HEK293 (cell line): ENCODE measurements at regions not wholly inside any gene's neighbourhood (a gene's known extent, or its start where the extent isn't known, plus 50 kb on each side); places are given as distances from the start of the nearest gene placed in this dataset.

Experiments used
- ZNF223 ChIP-seq: fragments of 450-650 bp; formaldehyde crosslinking; IDR thresholded peaks from 2 replicates; pipeline ENCODE4 v1.5.1; 2016; ENCODE audit warnings: missing biosample characterization, missing genetic modification characterization
- TF ChIP-seq, protein P1 (sequence below): fragments of 450-650 bp; formaldehyde crosslinking; IDR thresholded peaks from 2 replicates; pipeline ENCODE4 v1.5.1; 2017; ENCODE audit warnings: missing biosample characterization, mild to moderate bottlenecking, missing genetic modification characterization, moderate library complexity
- TF ChIP-seq, protein P2 (sequence below): IDR thresholded peaks from 2 replicates; pipeline ENCODE4 v1.6.1; 2011; ENCODE audit warnings: mild to moderate bottlenecking, low read depth, low read length, borderline replicate concordance
- TF ChIP-seq, protein P3 (sequence below): fragments of 450-650 bp; formaldehyde crosslinking; IDR thresholded peaks from 2 replicates; pipeline ENCODE4 v1.5.1; 2016; ENCODE audit warnings: missing biosample characterization, missing genetic modification characterization

DNA sequence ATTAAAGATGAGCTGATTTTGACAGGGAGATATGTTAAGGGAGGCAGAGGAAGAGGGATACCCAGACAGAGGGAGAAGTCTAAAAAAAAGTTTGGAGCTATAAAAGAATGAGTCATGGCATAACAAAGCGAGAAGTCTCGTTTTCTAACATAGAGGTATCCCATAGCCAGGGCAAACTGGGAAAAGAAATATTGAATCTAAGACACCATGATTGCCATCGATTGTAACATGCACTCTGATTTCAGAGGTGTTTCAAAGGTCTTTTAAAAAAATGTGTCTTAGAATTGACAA is 110.7 kb downstream of the MDH1 start:
- TF ChIP-seq ZNF223 (tag by site-specific recombination) = no peak
- TF ChIP-seq, protein P1, sequence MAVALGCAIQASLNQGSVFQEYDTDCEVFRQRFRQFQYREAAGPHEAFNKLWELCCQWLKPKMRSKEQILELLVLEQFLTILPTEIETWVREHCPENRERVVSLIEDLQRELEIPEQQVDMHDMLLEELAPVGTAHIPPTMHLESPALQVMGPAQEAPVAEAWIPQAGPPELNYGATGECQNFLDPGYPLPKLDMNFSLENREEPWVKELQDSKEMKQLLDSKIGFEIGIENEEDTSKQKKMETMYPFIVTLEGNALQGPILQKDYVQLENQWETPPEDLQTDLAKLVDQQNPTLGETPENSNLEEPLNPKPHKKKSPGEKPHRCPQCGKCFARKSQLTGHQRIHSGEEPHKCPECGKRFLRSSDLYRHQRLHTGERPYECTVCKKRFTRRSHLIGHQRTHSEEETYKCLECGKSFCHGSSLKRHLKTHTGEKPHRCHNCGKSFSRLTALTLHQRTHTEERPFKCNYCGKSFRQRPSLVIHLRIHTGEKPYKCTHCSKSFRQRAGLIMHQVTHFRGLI = no peak
- TF ChIP-seq, protein P2, sequence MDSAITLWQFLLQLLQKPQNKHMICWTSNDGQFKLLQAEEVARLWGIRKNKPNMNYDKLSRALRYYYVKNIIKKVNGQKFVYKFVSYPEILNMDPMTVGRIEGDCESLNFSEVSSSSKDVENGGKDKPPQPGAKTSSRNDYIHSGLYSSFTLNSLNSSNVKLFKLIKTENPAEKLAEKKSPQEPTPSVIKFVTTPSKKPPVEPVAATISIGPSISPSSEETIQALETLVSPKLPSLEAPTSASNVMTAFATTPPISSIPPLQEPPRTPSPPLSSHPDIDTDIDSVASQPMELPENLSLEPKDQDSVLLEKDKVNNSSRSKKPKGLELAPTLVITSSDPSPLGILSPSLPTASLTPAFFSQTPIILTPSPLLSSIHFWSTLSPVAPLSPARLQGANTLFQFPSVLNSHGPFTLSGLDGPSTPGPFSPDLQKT = no peak
- TF ChIP-seq, protein P3, sequence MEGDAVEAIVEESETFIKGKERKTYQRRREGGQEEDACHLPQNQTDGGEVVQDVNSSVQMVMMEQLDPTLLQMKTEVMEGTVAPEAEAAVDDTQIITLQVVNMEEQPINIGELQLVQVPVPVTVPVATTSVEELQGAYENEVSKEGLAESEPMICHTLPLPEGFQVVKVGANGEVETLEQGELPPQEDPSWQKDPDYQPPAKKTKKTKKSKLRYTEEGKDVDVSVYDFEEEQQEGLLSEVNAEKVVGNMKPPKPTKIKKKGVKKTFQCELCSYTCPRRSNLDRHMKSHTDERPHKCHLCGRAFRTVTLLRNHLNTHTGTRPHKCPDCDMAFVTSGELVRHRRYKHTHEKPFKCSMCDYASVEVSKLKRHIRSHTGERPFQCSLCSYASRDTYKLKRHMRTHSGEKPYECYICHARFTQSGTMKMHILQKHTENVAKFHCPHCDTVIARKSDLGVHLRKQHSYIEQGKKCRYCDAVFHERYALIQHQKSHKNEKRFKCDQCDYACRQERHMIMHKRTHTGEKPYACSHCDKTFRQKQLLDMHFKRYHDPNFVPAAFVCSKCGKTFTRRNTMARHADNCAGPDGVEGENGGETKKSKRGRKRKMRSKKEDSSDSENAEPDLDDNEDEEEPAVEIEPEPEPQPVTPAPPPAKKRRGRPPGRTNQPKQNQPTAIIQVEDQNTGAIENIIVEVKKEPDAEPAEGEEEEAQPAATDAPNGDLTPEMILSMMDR (tag by site-specific recombination) = no peak
